NCI-H748 treated with DMSO at 0.1 percent for 48 hours (cell line): ENCODE measurements at regions not wholly inside any gene's neighbourhood (a gene's known extent, or its start where the extent isn't known, plus 50 kb on each side); places are given as distances from the start of the nearest gene placed in this dataset.

Experiments used
- DNase-seq: peaks from one replicate; lab custom pipeline; 2025; lab: John Stamatoyannopoulos, UW

- peak; percentile 17 for DNase-seq
Observed at GRCh38 chr6:133184798-133185372, 56.3 kb upstream of the EYA4 start.

DNA sequence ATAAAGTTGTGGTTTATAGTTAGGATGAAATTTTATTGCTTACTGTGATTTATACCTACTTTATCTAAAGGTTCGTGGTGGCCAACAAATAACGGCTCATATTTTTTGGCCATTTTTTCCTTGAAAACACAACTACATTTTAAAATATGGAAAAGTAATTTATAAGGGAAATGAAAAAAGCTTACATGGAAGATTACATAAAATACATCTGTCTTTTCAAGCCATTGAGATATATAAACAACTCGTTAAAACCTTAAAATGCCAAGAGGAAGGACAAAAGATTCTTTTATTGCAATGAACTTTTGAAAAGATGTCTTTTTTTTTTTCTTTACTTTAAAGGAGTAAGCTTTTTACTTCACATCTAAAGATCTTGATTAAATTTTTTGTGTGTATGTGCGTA is 55.4 kb upstream of the EYA4 start:
- DNase-seq, result no peak

DNA sequence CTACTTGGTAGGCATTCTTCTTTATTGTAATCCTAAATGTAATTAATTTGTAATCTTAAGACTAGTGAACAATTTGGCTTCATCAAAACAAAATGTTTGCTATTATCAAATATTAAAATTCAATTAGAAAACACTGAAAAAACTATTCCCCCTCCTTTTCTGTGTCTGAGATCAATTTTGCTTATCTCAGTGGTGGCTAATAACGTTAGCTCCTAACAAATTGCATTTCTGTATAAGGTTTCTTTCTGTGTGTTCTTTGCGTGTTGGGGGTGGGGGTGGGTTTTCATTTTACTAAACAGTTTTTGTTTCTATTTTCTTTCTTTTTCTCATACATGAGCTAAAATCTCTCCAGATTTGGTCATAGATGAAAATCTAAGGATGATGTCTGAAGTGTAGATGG is 54.0 kb upstream of the EYA4 start:
- no peak for DNase-seq

DNA sequence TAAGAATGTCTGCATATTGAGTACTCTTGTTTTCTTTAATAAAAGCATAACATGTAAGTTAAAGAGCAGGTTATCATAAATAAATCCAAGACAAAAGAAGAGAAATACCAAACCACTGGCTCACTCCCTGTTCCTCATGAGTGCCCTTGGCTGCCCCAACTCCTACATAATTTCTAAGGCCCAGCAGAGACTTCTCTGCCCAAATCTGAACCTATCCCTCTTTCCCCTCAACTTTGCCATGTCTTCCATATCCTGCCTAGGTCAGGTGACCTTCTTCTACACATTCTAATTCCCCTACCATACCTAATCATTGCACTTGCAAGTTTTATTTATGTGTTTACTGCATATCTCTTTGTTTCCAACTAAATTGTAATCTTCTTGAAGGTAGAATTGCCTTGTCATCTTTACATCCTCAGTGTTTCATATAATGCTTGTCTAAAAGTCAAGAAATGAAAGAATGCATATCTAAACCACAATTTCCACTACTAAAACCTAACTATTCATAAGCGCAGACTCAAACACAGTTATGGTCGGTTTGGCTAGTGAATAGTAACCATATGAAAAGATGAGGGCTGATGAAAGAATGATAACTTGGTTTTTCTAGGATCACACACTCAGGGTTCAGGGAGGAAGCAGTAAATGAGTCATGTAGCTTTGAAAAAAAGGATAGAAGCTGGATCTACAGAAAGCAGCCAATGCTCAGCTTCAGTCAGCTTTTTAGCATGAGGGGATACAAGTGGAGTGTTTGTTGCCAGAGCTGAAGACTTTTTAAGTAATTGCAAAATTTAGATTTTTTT is 53.3 kb upstream of the EYA4 start:
- no peak for DNase-seq

- no peak for DNase-seq
Observed at GRCh38 chr6:133190912-133191311, 50.2 kb upstream of the EYA4 start.

DNA sequence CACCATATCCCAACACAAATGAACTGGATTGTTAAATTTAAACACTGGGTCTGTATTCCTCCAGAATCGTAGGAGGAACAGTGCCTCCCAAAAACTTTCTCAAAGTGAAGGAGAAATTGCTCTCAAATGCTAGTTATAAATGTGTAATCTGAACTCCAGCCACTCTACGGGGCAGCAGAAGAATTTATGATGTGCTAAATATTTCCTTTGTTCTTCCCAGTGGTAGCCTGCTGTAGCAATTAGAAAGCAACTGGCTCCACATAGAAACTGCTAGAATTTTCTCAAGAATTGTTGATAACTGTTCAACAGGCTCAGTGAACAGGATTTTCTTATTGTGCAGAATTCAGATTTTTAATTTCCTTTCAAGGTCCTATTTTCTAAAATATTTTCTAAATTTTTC is 49.8 kb upstream of the EYA4 start:
- DNase-seq, result no peak
